A673 (cell line): ENCODE measurements at regions not wholly inside any gene's neighbourhood (a gene's known extent, or its start where the extent isn't known, plus 50 kb on each side); places are given as distances from the start of the nearest gene placed in this dataset.

Experiments used
- BruUV-seq: library from RNA; stranded (reverse); fragments of 400-500 nt; replicated peaks from 2 replicates; lab custom pipeline; 2021; lab: Mats Ljungman, UMichigan
- CTCF ChIA-PET: fragments of 300-600 bp; sonication (Branson Sonifier 250); formaldehyde crosslinking; loops from one replicate; lab custom pipeline; 2022; ENCODE audit warnings: antibody characterized with exemption; lab: Charles Lee
- POLR2A ChIA-PET: fragments of 300-600 bp; sonication (Branson Sonifier 250); formaldehyde crosslinking; loops from one replicate; lab custom pipeline; 2022; ENCODE audit warnings: antibody characterized with exemption; ENCODE audit not compliant: low non-redundant PET; lab: Charles Lee
- DNase-seq: peaks from one replicate; pipeline ENCODE4 v3.0.0-alpha.2; 2015; ENCODE audit warnings: low spot score
- H3K27ac ChIP-seq: fragments of 200-600 bp; sonication (generic); 2 replicates; pipeline ENCODE4 v1.5.1; 2016; ENCODE audit warnings: mixed run types, low read depth, mild to moderate bottlenecking, mixed read lengths, antibody characterized with exemption, low read length; ENCODE audit not compliant: poor library complexity, severe bottlenecking
- H3K27me3 ChIP-seq: fragments of 200-600 bp; sonication (generic); replicated peaks from 2 replicates; pipeline ENCODE4 v1.6.1; 2017; ENCODE audit warnings: mixed run types, low read depth, mild to moderate bottlenecking, mixed read lengths, antibody characterized with exemption, low read length; ENCODE audit not compliant: insufficient read depth, poor library complexity
- H3K36me3 ChIP-seq: fragments of 200-600 bp; sonication (generic); 2 replicates; pipeline ENCODE4 v1.6.1; 2016; ENCODE audit warnings: mixed run types, mild to moderate bottlenecking, mixed read lengths, antibody characterized with exemption, low read length; ENCODE audit not compliant: insufficient read depth, poor library complexity, severe bottlenecking
- H3K4me1 ChIP-seq: fragments of 200-600 bp; sonication (generic); 2 replicates; pipeline ENCODE4 v1.6.1; 2017; ENCODE audit warnings: mixed run types, mild to moderate bottlenecking, mixed read lengths, antibody characterized with exemption, low read length; ENCODE audit not compliant: insufficient read depth, poor library complexity, severe bottlenecking
- H3K4me3 ChIP-seq: fragments of 200-600 bp; sonication (generic); 2 replicates; pipeline ENCODE4 v1.5.1; 2016; ENCODE audit warnings: low read depth, mixed run types, mild to moderate bottlenecking, mixed read lengths, low read length; ENCODE audit not compliant: poor library complexity, severe bottlenecking
- H3K9me3 ChIP-seq: fragments of 200-600 bp; sonication (generic); 2 replicates; pipeline ENCODE4 v1.6.1; 2016; ENCODE audit warnings: mixed run types, low read depth, mild to moderate bottlenecking, mixed read lengths, antibody characterized with exemption, low read length; ENCODE audit not compliant: poor library complexity, severe bottlenecking
- CTCF ChIP-seq: fragments of 300-800, 200-600 bp; sonication (generic); conservative IDR thresholded peaks from 2 replicates; pipeline ENCODE4 v1.5.1; 2017; ENCODE audit warnings: low read depth, mild to moderate bottlenecking, antibody characterized with exemption, low read length, moderate library complexity, mixed read lengths
- EZH2 ChIP-seq: fragments of 200-600 bp; sonication (generic); IDR thresholded peaks from 2 replicates; pipeline ENCODE4 v1.6.1; 2017; ENCODE audit warnings: borderline replicate concordance, low read depth, mild to moderate bottlenecking, mixed read lengths, antibody characterized with exemption, low read length; ENCODE audit not compliant: poor library complexity, severe bottlenecking
- intact Hi-C: fragments of 100-400 bp; cut with micrococcal nuclease; formaldehyde crosslinking; loops from one replicate; pipeline ENCODE4 v1.10.0; 2022; ENCODE audit not compliant: unreplicated experiment

GRCh38 chr2:204389120-204389519 is 156.2 kb upstream of the PARD3B start:
- TF ChIP-seq CTCF (no peak), EZH2 (no peak)
- intact Hi-C loops, result no loop called here
- Histone ChIP-seq H3K9me3 (no peaks in the 10 kb centered on the region), H3K4me3 (no peak overlapping the region), H3K27me3 (no peaks in the 10 kb centered on the region), H3K4me1 (no peaks in the 10 kb centered on the region), H3K36me3 (no peaks in the 10 kb centered on the region), H3K27ac (no peak overlapping the region)
- ChIA-PET CTCF (no interaction called here), POLR2A (no interaction called here)
- BruUV-seq, result no TSS peak
- no peak for DNase-seq

GRCh38 chr2:204389856-204390255 is 155.4 kb upstream of the PARD3B start:
- intact Hi-C loops, result no loop called here
- ChIA-PET POLR2A (no interaction called here), CTCF (no interaction called here)
- no TSS peak for BruUV-seq
- H3K27me3 ChIP-seq, result no peaks in the 10 kb centered on the region
- H3K9me3 ChIP-seq, result no peaks in the 10 kb centered on the region
- no peaks in the 10 kb centered on the region for H3K36me3 ChIP-seq
- H3K4me1 ChIP-seq, result no peaks in the 10 kb centered on the region
- H3K27ac ChIP-seq, result no peak overlapping the region
- no peak overlapping the region for H3K4me3 ChIP-seq
- TF ChIP-seq EZH2 (no peak), CTCF (no peak)
- no peak for DNase-seq

GRCh38 chr2:204395539-204395938 is 149.7 kb upstream of the PARD3B start:
- Histone ChIP-seq H3K4me1 (no peaks in the 10 kb centered on the region), H3K36me3 (no peaks in the 10 kb centered on the region), H3K9me3 (no peaks in the 10 kb centered on the region), H3K27ac (no peak overlapping the region), H3K27me3 (no peaks in the 10 kb centered on the region), H3K4me3 (no peak overlapping the region)
- ChIA-PET CTCF (no interaction called here), POLR2A (no interaction called here)
- DNase-seq, result no peak
- no TSS peak for BruUV-seq
- no peak for TF ChIP-seq CTCF
- no peak for TF ChIP-seq EZH2
- intact Hi-C loops, result no loop called here
